GM21737 (cell line): ENCODE measurements at regions not wholly inside any gene's neighbourhood (a gene's known extent, or its start where the extent isn't known, plus 50 kb on each side); places are given as distances from the start of the nearest gene placed in this dataset.

Experiments
- ATAC-seq: cut with Tn5 transposase; IDR thresholded peaks from one replicate; pipeline ENCODE4 v1.9.1; 2021; ENCODE audit warnings: mild to moderate bottlenecking, moderate library complexity; ENCODE audit not compliant: unreplicated experiment

- no peak for ATAC-seq
Measured at GRCh38 chr13:30006246-30006645, 155.8 kb upstream of the UBL3 start.

GRCh38 chr13:30004204-30004603, 153.8 kb upstream of the UBL3 start:
- ATAC-seq: no peak

- ATAC-seq: no peak
Measured at GRCh38 chr13:30002577-30002976, 152.2 kb upstream of the UBL3 start.

GRCh38 chr13:30000370-30000765, 150.0 kb upstream of the UBL3 start:
- ATAC-seq: no peak

GRCh38 chr13:29999492-30000369, 149.3 kb upstream of the UBL3 start:
- ATAC-seq: no peak

GRCh38 chr13:29996316-29996715, 145.9 kb upstream of the UBL3 start:
- ATAC-seq: no peak

GRCh38 chr13:29994911-29995595, 144.6 kb upstream of the UBL3 start:
- ATAC-seq: no peak

GRCh38 chr13:29993716-29994488, 143.5 kb upstream of the UBL3 start:
- ATAC-seq: no peak

GRCh38 chr13:29993196-29993595, 142.8 kb upstream of the UBL3 start:
- no peak for ATAC-seq

- no peak for ATAC-seq
Measured at GRCh38 chr13:29991343-29991742, 140.9 kb upstream of the UBL3 start.

- ATAC-seq: no peak
Measured at GRCh38 chr13:29987340-29987739, 136.9 kb upstream of the UBL3 start.

- no peak for ATAC-seq
Measured at GRCh38 chr13:29980339-29980738, 129.9 kb upstream of the UBL3 start.

- ATAC-seq: no peak
Measured at GRCh38 chr13:29978211-29978610, 127.8 kb upstream of the UBL3 start.

GRCh38 chr13:29977476-29978120, 127.2 kb upstream of the UBL3 start:
- no peak for ATAC-seq

GRCh38 chr13:29976535-29976934, 126.1 kb upstream of the UBL3 start:
- ATAC-seq: no peak

- no peak for ATAC-seq
Measured at GRCh38 chr13:29975283-29975682, 124.9 kb upstream of the UBL3 start.

GRCh38 chr13:29969286-29969685, 118.9 kb upstream of the UBL3 start:
- no peak for ATAC-seq

GRCh38 chr13:29964181-29964845, 113.9 kb upstream of the UBL3 start:
- no peak for ATAC-seq

- no peak for ATAC-seq
Measured at GRCh38 chr13:29963089-29963488, 112.7 kb upstream of the UBL3 start.

- no peak for ATAC-seq
Measured at GRCh38 chr13:29961036-29961670, 110.7 kb upstream of the UBL3 start.
